ENCODE measurements at regions not wholly inside any gene's neighbourhood (a gene's known extent, or its start where the extent isn't known, plus 50 kb on each side); places are given as distances from the start of the nearest gene placed in this dataset.

- TF ChIP-seq CTCF (conservative IDR thresholded peaks at IDR 0.05; ENCODE audit: low read depth, low read length) (no peak), EZH2phosphoT487 (IDR thresholded peaks at IDR 0.05; ENCODE audit: borderline replicate concordance, low read length) (no peak)
Measured at GRCh38 chr6:62371453-62372210, 85.6 kb upstream of the KHDRBS2 start.
